H9 (cell line): ENCODE measurements at regions not wholly inside any gene's neighbourhood (a gene's known extent, or its start where the extent isn't known, plus 50 kb on each side); places are given as distances from the start of the nearest gene placed in this dataset.

Source experiments
- DNase-seq: peaks from one replicate; pipeline ENCODE4 v3.0.0-alpha.2; 2017
- H2AFZ ChIP-seq: one replicate; pipeline ENCODE4 v1.6.1; 2013; ENCODE audit warnings: mild to moderate bottlenecking, low read length, control low read depth, moderate library complexity
- H2AK5ac ChIP-seq: 2 replicates; pipeline ENCODE4 v1.6.1; 2013; ENCODE audit warnings: low read length, control low read depth, mixed read lengths; ENCODE audit not compliant: insufficient read length
- H2BK120ac ChIP-seq: one replicate; pipeline ENCODE4 v1.6.1; 2013; ENCODE audit warnings: low read depth, mild to moderate bottlenecking, low read length, control low read depth, inconsistent platforms; ENCODE audit not compliant: poor library complexity, severe bottlenecking
- H2BK12ac ChIP-seq: 2 replicates; pipeline ENCODE4 v1.6.1; 2013; ENCODE audit warnings: low read length, control low read depth, mixed read lengths, low read depth; ENCODE audit not compliant: insufficient read length
- H2BK15ac ChIP-seq: 2 replicates; pipeline ENCODE4 v1.6.1; 2013; ENCODE audit warnings: low read depth, low read length, control low read depth
- H2BK20ac ChIP-seq: one replicate; pipeline ENCODE4 v1.6.1; 2013; ENCODE audit warnings: low read depth, mild to moderate bottlenecking, low read length, control low read depth, inconsistent platforms; ENCODE audit not compliant: poor library complexity, severe bottlenecking
- H2BK5ac ChIP-seq: 2 replicates; pipeline ENCODE4 v1.6.1; 2013; ENCODE audit warnings: low read length, control low read depth, mixed read lengths; ENCODE audit not compliant: insufficient read length
- H3K14ac ChIP-seq: 2 replicates; pipeline ENCODE4 v1.6.1; 2013; ENCODE audit warnings: low read length, control low read depth; ENCODE audit not compliant: insufficient read depth
- H3K18ac ChIP-seq: 2 replicates; pipeline ENCODE4 v1.6.1; 2013; ENCODE audit warnings: low read depth, mild to moderate bottlenecking, mixed read lengths, low read length, control low read depth; ENCODE audit not compliant: insufficient read length
- H3K23ac ChIP-seq: 2 replicates; pipeline ENCODE4 v1.6.1; 2013; ENCODE audit warnings: low read length, control low read depth, mixed read lengths, low read depth; ENCODE audit not compliant: insufficient read length
- H3K23me2 ChIP-seq: 2 replicates; pipeline ENCODE4 v1.6.1; 2013; ENCODE audit warnings: low read depth, mild to moderate bottlenecking, mixed read lengths, low read length, control low read depth; ENCODE audit not compliant: insufficient read length, poor library complexity, severe bottlenecking
- H3K27ac ChIP-seq: 2 replicates; pipeline ENCODE4 v1.5.1; 2013; ENCODE audit warnings: low read length, control low read depth, mixed read lengths, low read depth; ENCODE audit not compliant: insufficient read length
- H3K27me3 ChIP-seq: 2 replicates; pipeline ENCODE4 v1.6.1; 2013; ENCODE audit warnings: low read length, control low read depth, inconsistent platforms; ENCODE audit not compliant: insufficient read depth
- H3K4ac ChIP-seq: 2 replicates; pipeline ENCODE4 v1.6.1; 2013; ENCODE audit warnings: low read depth, mild to moderate bottlenecking, control low read depth, inconsistent platforms, low read length, moderate library complexity
- H3K4me1 ChIP-seq: 2 replicates; pipeline ENCODE4 v1.6.1; 2013; ENCODE audit warnings: low read length, control low read depth, inconsistent platforms; ENCODE audit not compliant: insufficient read depth
- H3K4me2 ChIP-seq: 2 replicates; pipeline ENCODE4 v1.6.1; 2013; ENCODE audit warnings: low read length, control low read depth, mixed read lengths; ENCODE audit not compliant: insufficient read length, insufficient read depth
- H3K56ac ChIP-seq: 2 replicates; pipeline ENCODE4 v1.6.1; 2013; ENCODE audit warnings: low read depth, mild to moderate bottlenecking, mixed read lengths, low read length, control low read depth; ENCODE audit not compliant: insufficient read length
- H3K79me1 ChIP-seq: 2 replicates; pipeline ENCODE4 v1.6.1; 2013; ENCODE audit warnings: low read depth, mild to moderate bottlenecking, moderate library complexity, low read length, control low read depth, inconsistent platforms; ENCODE audit not compliant: insufficient read depth, poor library complexity, severe bottlenecking
- H3K79me2 ChIP-seq: 2 replicates; pipeline ENCODE4 v1.6.1; 2013; ENCODE audit warnings: low read length, control low read depth, inconsistent platforms; ENCODE audit not compliant: insufficient read depth
- H3K9ac ChIP-seq: 2 replicates; pipeline ENCODE4 v1.6.1; 2013; ENCODE audit warnings: low read length, control low read depth, mixed read lengths; ENCODE audit not compliant: insufficient read length; ENCODE audit errors: extremely low read depth
- H3K9me3 ChIP-seq: one replicate; pipeline ENCODE4 v1.6.1; 2013; ENCODE audit warnings: low read depth, low read length, inconsistent platforms; ENCODE audit not compliant: control insufficient read depth
- H3T11ph ChIP-seq: one replicate; pipeline ENCODE4 v1.6.1; 2013; ENCODE audit warnings: mild to moderate bottlenecking, low read length, control low read depth, inconsistent platforms
- H4K20me1 ChIP-seq: one replicate; pipeline ENCODE4 v1.6.1; 2013; ENCODE audit not compliant: control insufficient read depth, insufficient read length, insufficient read depth
- H4K5ac ChIP-seq: 2 replicates; pipeline ENCODE4 v1.6.1; 2013; ENCODE audit warnings: low read depth, mild to moderate bottlenecking, mixed read lengths, low read length, control low read depth; ENCODE audit not compliant: insufficient read length
- H4K8ac ChIP-seq: replicated peaks from 2 replicates; pipeline ENCODE4 v1.6.1; 2013; ENCODE audit warnings: low read length, control low read depth, mixed read lengths, low read depth; ENCODE audit not compliant: insufficient read length
- H4K91ac ChIP-seq: 2 replicates; pipeline ENCODE4 v1.6.1; 2013; ENCODE audit warnings: low read depth, mild to moderate bottlenecking, moderate library complexity, mixed read lengths, low read length, control low read depth; ENCODE audit not compliant: insufficient read length
- H3K27ac Mint-ChIP-seq, 3 experiments: 2 replicates in 2 of 3; 3 replicates in 1 of 3; pipeline ENCODE4 v1.8.0; 2020 to 2021; ENCODE audit warnings: mixed read lengths in 3 of 3, mild to moderate bottlenecking in 1 of 3, moderate library complexity in 1 of 3
- H3K27me3 Mint-ChIP-seq: 2 replicates; pipeline ENCODE4 v1.8.0; 2021; ENCODE audit warnings: low read depth, mild to moderate bottlenecking, moderate library complexity, mixed read lengths
- H3K36me3 Mint-ChIP-seq, 3 experiments: 2 replicates in 2 of 3; 3 replicates in 1 of 3; pipeline ENCODE4 v1.8.0; 2020 to 2021; ENCODE audit warnings: low read depth in 3 of 3, mixed read lengths in 3 of 3; ENCODE audit not compliant: insufficient read depth in 1 of 3
- H3K4me1 Mint-ChIP-seq, 2 experiments: 2 replicates each; pipeline ENCODE4 v1.8.0; 2020; ENCODE audit warnings: mixed read lengths in 2 of 2
- H3K4me3 Mint-ChIP-seq, 2 experiments: 2 replicates in 1 of 2; 3 replicates in 1 of 2; pipeline ENCODE4 v1.8.0; 2020 to 2021; ENCODE audit warnings: mild to moderate bottlenecking in 2 of 2, mixed read lengths in 2 of 2, moderate library complexity in 1 of 2
- H3K9me3 Mint-ChIP-seq, 2 experiments: 2 replicates in 1 of 2; 3 replicates in 1 of 2; pipeline ENCODE4 v1.8.0; 2020; ENCODE audit warnings: mild to moderate bottlenecking in 2 of 2, mixed read lengths in 2 of 2, moderate library complexity in 1 of 2
- CTCF ChIP-seq: fragments of 200-600 bp; sonication (generic); conservative IDR thresholded peaks from 3 replicates; pipeline ENCODE4 v1.8.0; 2021; ENCODE audit warnings: antibody characterized with exemption, mild to moderate bottlenecking
- WGBS: extraction: QIAGEN DNeasy Blood & Tissue Kit; methylation state at CpG from one replicate; pipeline ENCODE4 v1.1.7; 2013; ENCODE audit warnings: missing lambda C conversion rate, low lambda C conversion rate, mixed read lengths; ENCODE audit not compliant: insufficient read length; ENCODE audit errors: extremely low coverage; 5-methylcytosine and 5-hydroxymethylcytosine counted together

- no peak overlapping the region for H3T11ph ChIP-seq
- no peaks in the 10 kb centered on the region; a peak in 3 of 5 replicates for H3K9me3 Mint-ChIP-seq
- peak overlapping the region; percentile 19 for H2BK12ac ChIP-seq
- H2BK15ac ChIP-seq: no peak overlapping the region
- H3K27ac Mint-ChIP-seq: peak overlapping the region in 2 of 3 experiments; percentile 26 to 75; a peak in 1 of 7 replicates
- H3K79me2 ChIP-seq: no peaks in the 10 kb centered on the region
- H2BK120ac ChIP-seq: no peak overlapping the region
- no peak overlapping the region for H2BK5ac ChIP-seq
- no peak for DNase-seq
- no peak overlapping the region for H3K14ac ChIP-seq
- no peak overlapping the region for H2BK20ac ChIP-seq
- H3K27me3 ChIP-seq: no peaks in the 10 kb centered on the region
- H3K18ac ChIP-seq: peak overlapping the region; percentile 28
- no peaks in the 10 kb centered on the region for H3K9me3 ChIP-seq
- H3K4me3 Mint-ChIP-seq: no peak overlapping the region
- no peak overlapping the region for H2AFZ ChIP-seq
- peak overlapping the region; percentile 38 for H2AK5ac ChIP-seq
- no peaks in the 10 kb centered on the region for H4K20me1 ChIP-seq
- no peak overlapping the region for H4K5ac ChIP-seq
- H3K23me2 ChIP-seq: peaks cover 3% of the 10 kb centered on the region
- H3K4me2 ChIP-seq: no peak overlapping the region
- peaks cover 77 to 89% of the 10 kb centered on the region in 2 experiments for H3K4me1 Mint-ChIP-seq
- no peak overlapping the region for H3K27ac ChIP-seq
- H3K27me3 Mint-ChIP-seq: peaks cover 1% of the 10 kb centered on the region; the same call in 1 of the 2 replicates
- no peak overlapping the region for H3K4ac ChIP-seq
- H4K91ac ChIP-seq: peak overlapping the region; percentile 66
- no peak overlapping the region for H3K9ac ChIP-seq
- H3K79me1 ChIP-seq: no peaks in the 10 kb centered on the region
- no peaks in the 10 kb centered on the region; a peak in 1 of 7 replicates for H3K36me3 Mint-ChIP-seq
- no peak for TF ChIP-seq CTCF
- WGBS: 100% methylated on average over 4 of the region's 12 CpGs
- H3K4me1 ChIP-seq: peaks cover 30% of the 10 kb centered on the region; the same call in 1 of the 2 replicates
- no peak overlapping the region for H4K8ac ChIP-seq
- H3K23ac ChIP-seq: no peak overlapping the region
- no peak overlapping the region for H3K56ac ChIP-seq
These were observed 96.4 kb downstream of the LRRC74A start for GRCh38 chr14:76922584-76922983.
